ENCODE measurements at regions not wholly inside any gene's neighbourhood (a gene's known extent, or its start where the extent isn't known, plus 50 kb on each side); places are given as distances from the start of the nearest gene placed in this dataset.

DNA sequence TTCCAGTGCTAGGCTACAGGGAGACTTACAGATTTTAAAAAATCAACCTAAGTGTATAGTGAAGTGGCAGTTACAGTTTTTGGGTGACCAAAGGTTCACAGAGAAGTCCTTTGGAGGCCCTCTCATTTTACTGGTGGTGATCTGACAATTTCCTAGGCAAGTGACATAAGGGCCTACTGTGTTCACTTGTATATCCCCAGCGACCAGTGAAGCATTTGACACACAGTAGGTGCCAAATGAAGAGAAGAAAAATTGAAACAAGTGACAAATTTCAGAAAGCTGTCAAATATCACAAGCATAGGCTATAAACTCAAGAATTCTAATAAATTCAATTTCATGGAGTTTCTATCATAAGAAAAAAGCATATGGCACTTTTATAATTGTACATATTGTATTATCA lies 89.5 kb downstream of the RPL22L1 start:
- ATAC-seq (no peak), DNase-seq (no peak)
- Histone ChIP-seq H3K4me1 (no peaks in the 10 kb centered on the region), H3K4me3 (no peak overlapping the region), H3K9me3 (no peaks in the 10 kb centered on the region), H3K27ac (no peak overlapping the region), H3K36me3 (no peaks in the 10 kb centered on the region), H3K27me3 (no peaks in the 10 kb centered on the region)
- TF ChIP-seq, protein P1, sequence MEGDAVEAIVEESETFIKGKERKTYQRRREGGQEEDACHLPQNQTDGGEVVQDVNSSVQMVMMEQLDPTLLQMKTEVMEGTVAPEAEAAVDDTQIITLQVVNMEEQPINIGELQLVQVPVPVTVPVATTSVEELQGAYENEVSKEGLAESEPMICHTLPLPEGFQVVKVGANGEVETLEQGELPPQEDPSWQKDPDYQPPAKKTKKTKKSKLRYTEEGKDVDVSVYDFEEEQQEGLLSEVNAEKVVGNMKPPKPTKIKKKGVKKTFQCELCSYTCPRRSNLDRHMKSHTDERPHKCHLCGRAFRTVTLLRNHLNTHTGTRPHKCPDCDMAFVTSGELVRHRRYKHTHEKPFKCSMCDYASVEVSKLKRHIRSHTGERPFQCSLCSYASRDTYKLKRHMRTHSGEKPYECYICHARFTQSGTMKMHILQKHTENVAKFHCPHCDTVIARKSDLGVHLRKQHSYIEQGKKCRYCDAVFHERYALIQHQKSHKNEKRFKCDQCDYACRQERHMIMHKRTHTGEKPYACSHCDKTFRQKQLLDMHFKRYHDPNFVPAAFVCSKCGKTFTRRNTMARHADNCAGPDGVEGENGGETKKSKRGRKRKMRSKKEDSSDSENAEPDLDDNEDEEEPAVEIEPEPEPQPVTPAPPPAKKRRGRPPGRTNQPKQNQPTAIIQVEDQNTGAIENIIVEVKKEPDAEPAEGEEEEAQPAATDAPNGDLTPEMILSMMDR (IDR thresholded peaks at IDR 0.05), result no peak
- intact Hi-C loops (cut with DNase I), result no loop called here

DNA sequence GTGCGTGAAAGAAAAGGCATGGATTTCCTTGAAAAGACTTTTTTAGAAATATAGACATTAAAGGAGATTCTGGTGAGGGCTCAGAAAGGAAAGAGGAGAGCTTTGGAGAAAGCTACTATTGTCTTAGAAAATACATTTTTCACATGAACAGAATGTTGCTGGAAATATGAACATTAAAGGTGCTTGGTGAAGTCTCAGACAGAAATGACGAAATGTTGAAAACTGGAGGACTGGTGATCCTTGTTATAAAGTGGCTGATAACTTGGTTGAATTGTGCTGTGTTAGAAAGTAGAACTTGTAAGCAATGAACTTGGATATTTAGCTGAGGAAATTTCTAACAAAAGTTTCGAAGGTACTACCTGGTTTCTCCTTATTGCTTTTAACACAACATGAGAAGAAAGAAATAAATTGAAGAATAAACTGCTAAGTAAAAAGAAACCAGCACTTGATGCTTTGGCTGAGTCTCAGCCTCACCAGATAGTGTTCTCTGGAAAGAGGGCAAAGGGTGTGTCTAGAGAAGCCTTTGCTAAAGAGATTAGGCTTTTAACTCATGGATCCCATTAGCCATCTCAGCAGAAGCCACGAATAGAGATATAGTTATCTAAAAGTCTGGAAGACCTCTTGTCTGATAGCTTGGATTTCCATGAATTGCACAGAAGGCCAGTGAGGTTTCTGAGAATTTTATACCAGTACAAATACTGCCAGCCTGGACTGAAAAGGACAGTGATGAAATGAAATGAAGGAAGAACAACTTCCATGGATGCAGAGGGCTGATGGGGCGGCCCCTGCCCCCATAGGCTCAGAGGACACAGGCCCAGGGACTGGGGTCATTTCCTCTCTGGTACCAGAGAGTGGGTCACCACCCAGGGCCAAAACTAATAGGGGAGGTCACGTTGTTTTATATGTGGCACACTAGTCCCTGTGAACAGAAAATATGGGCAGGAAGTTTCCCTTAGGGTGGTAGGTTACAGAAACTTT lies 91.5 kb downstream of the RPL22L1 start:
- no peak for ATAC-seq
- H3K27me3 ChIP-seq, result no peaks in the 10 kb centered on the region
- no peak overlapping the region for H3K27ac ChIP-seq
- H3K36me3 ChIP-seq, result no peaks in the 10 kb centered on the region
- intact Hi-C loops (cut with DNase I), result no loop called here
- H3K4me1 ChIP-seq, result no peaks in the 10 kb centered on the region
- DNase-seq, result no peak
- no peak overlapping the region for H3K4me3 ChIP-seq
- H3K9me3 ChIP-seq, result no peaks in the 10 kb centered on the region
- TF ChIP-seq, protein P1 (IDR thresholded peaks at IDR 0.05), result no peak

DNA sequence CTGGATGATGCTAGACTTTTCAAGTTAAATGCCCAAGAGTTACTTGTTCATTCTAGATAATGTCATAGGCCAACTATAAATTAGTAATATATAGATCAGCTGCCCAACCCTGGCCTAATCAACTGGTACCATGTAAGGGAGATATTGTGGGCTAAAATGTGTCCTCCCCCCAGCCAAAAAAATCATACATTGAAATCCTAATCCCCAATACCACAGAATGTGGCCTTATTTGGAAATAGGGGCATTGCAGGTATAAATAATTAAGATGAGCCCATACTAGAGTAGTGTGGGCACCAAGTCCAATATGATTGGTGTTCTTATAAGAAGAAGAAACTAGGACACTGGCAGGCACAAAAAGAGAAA lies 92.5 kb downstream of the RPL22L1 start:
- no peak for ATAC-seq
- no peak overlapping the region for H3K4me3 ChIP-seq
- no peaks in the 10 kb centered on the region for H3K4me1 ChIP-seq
- DNase-seq, result no peak
- no peaks in the 10 kb centered on the region for H3K27me3 ChIP-seq
- intact Hi-C loops (cut with DNase I), result no loop called here
- TF ChIP-seq, protein P1 (IDR thresholded peaks at IDR 0.05), result no peak
- no peaks in the 10 kb centered on the region for H3K9me3 ChIP-seq
- H3K36me3 ChIP-seq, result no peaks in the 10 kb centered on the region
- no peak overlapping the region for H3K27ac ChIP-seq

DNA sequence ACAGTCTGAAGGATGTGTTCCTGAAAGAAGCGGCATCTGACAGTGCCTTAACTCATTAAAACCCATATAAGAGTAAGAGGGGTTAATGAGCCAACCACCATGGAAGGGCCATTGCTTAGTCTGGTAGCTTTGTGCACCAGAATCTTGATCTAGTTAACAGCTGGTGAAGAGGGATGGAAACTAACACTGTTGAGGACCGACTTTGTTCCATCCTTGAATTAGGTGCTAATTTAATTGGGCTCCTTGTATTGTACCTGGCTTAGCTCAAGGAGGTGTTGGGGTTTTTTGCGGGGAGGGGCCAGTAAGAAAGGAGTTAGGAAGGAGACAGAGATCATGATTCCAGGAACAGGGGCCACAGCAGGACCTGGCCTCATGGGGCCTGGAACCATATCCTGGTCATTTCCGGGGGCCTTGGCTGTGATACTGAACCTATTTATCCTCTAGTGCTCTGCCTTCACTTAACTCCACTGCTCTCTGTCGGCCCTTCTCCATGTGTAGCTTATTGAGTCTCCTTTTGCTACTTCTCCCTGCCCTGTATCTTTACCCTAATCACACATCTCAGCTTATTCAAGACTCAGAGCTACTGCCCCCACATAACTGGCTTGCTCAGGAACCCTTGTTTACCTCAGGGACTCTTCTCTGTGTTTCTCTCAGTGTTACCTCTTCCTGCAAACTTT lies 93.0 kb downstream of the RPL22L1 start:
- Histone ChIP-seq H3K4me1 (no peaks in the 10 kb centered on the region), H3K36me3 (no peaks in the 10 kb centered on the region), H3K4me3 (no peak overlapping the region), H3K27ac (no peak overlapping the region), H3K27me3 (no peaks in the 10 kb centered on the region), H3K9me3 (no peaks in the 10 kb centered on the region)
- intact Hi-C loops (cut with DNase I), result no loop called here
- DNase-seq (no peak), ATAC-seq (no peak)
- TF ChIP-seq, protein P1 (IDR thresholded peaks at IDR 0.05), result no peak

DNA sequence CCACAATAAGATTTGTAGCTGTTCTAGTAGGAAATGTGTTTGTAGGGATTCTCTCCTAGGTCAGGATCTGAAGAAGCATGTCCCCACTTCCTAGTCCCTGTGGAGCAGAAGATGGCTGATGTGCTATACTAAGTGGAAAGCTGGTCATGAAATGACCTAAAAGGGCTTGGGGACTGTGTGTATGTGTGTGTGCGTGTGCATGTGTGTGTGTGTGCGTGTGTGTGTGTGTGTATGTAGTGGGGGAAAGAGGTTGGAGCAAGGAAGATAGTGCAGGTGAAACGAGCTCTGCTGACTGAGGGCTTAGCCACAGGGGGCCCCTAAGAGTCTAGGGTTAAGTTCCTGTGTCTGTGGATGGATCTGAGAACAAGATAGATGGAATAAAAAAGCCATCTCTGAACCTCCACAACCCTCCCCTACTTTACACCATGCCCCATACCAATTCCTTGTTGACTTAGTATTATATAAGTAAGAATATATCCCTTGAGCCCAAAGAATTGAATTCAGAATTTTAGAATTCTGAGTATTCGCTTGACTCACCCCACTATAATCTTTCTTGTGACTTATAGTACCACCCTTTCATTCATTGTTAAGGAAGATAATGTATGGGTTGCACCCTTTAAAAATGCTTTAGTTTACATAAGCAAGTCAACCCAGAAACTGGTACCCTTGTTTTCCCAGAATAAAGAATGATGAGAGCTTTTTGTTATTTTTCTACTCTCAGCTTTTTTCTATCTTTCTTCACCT lies 96.1 kb downstream of the RPL22L1 start:
- Histone ChIP-seq H3K27me3 (no peaks in the 10 kb centered on the region), H3K4me1 (no peaks in the 10 kb centered on the region)

More for the DNA sequence above, 96.1 kb downstream of the RPL22L1 start:
- intact Hi-C loops (cut with DNase I), result no loop called here
- Histone ChIP-seq H3K9me3 (no peaks in the 10 kb centered on the region), H3K27ac (no peak overlapping the region), H3K4me3 (no peak overlapping the region), H3K36me3 (no peaks in the 10 kb centered on the region)
- DNase-seq (no peak), ATAC-seq (no peak)
- TF ChIP-seq, protein P1 (IDR thresholded peaks at IDR 0.05), result no peak
